Endothelial cell of umbilical vein (primary cell): ENCODE measurements at regions not wholly inside any gene's neighbourhood (a gene's known extent, or its start where the extent isn't known, plus 50 kb on each side); places are given as distances from the start of the nearest gene placed in this dataset.

Source experiments
- EZH2 ChIP-seq: IDR thresholded peaks from 2 replicates; pipeline ENCODE4 v1.6.1; 2012; ENCODE audit warnings: borderline replicate concordance, low read depth, mild to moderate bottlenecking, moderate library complexity, low read length, inconsistent platforms; ENCODE audit not compliant: severe bottlenecking
- FOS ChIP-seq: IDR thresholded peaks from 2 replicates; pipeline ENCODE4 v1.6.1; 2011; ENCODE audit warnings: mild to moderate bottlenecking, low read length, moderate library complexity, borderline replicate concordance; ENCODE audit not compliant: insufficient read depth
- GATA2 ChIP-seq: IDR thresholded peaks from 2 replicates; pipeline ENCODE4 v1.7.0; 2011; ENCODE audit warnings: low read depth, mild to moderate bottlenecking, moderate library complexity, mixed read lengths, low read length; ENCODE audit not compliant: insufficient read length, insufficient read depth
- MYC ChIP-seq: IDR thresholded peaks from one replicate; pipeline ENCODE4 v1.6.1; 2011; ENCODE audit warnings: mild to moderate bottlenecking, low read depth, low read length
- POLR2A ChIP-seq: IDR thresholded peaks from 2 replicates; pipeline ENCODE4 v1.6.1; 2012; ENCODE audit warnings: low read depth, mild to moderate bottlenecking, control low read depth, low read length
- POLR2AphosphoS5 ChIP-seq: IDR thresholded peaks from 2 replicates; pipeline ENCODE4 v1.6.1; 2012; ENCODE audit warnings: low read depth, mild to moderate bottlenecking, control low read depth, low read length, moderate library complexity; ENCODE audit not compliant: insufficient read depth
- TF ChIP-seq, protein P1 (sequence below), 2 donors: IDR thresholded peaks; 1 replicate in 1 of 2; 2 replicates in 1 of 2; pipeline ENCODE4 v1.5.1; 2011; ENCODE audit warnings: low read length in 2 of 2, mild to moderate bottlenecking in 2 of 2, moderate library complexity in 2 of 2, control low read depth in 1 of 2, inconsistent platforms in 1 of 2, low read depth in 1 of 2; ENCODE audit not compliant: insufficient read depth in 1 of 2; ENCODE audit errors: extremely low read depth in 1 of 2
- TF ChIP-seq, protein P2 (sequence below): IDR thresholded peaks from 2 replicates; pipeline ENCODE4 v1.6.1; 2011; ENCODE audit not compliant: insufficient read depth, insufficient read length

DNA sequence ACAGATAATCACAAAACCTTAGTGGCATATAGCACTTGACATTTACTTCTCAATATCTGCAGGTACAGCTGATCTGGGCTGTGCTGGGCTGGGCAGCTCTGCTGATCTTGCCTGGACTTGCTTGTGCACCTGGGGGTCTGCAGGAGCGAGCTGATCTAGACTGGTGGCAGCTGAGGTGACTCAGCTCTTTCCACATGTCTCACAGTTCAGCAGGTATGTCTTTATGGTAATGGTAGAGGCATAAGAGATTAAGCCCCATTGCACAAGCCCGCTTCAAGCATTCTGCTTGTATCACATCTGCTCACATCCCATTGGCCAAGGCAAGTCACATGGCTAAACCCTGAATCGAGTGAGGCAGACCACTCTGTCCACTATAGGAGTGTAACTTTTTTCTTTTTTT, 506.7 kb downstream of the BCOR start:
- TF ChIP-seq POLR2A (no peak), POLR2AphosphoS5 (no peak), FOS (no peak), MYC (no peak), EZH2 (no peak), GATA2 (no peak)
- TF ChIP-seq, protein P1, sequence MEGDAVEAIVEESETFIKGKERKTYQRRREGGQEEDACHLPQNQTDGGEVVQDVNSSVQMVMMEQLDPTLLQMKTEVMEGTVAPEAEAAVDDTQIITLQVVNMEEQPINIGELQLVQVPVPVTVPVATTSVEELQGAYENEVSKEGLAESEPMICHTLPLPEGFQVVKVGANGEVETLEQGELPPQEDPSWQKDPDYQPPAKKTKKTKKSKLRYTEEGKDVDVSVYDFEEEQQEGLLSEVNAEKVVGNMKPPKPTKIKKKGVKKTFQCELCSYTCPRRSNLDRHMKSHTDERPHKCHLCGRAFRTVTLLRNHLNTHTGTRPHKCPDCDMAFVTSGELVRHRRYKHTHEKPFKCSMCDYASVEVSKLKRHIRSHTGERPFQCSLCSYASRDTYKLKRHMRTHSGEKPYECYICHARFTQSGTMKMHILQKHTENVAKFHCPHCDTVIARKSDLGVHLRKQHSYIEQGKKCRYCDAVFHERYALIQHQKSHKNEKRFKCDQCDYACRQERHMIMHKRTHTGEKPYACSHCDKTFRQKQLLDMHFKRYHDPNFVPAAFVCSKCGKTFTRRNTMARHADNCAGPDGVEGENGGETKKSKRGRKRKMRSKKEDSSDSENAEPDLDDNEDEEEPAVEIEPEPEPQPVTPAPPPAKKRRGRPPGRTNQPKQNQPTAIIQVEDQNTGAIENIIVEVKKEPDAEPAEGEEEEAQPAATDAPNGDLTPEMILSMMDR (IDR thresholded peaks at IDR 0.05; ENCODE audit: extremely low read depth in 1 of 2, insufficient read depth in 1 of 2, low read depth in 1 of 2, low read length in 2 of 2), result no peak
- TF ChIP-seq, protein P2, sequence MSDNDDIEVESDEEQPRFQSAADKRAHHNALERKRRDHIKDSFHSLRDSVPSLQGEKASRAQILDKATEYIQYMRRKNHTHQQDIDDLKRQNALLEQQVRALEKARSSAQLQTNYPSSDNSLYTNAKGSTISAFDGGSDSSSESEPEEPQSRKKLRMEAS, result no peak
